CD4-positive, CD25-positive, alpha-beta regulatory T cell (primary cell): ENCODE measurements at regions not wholly inside any gene's neighbourhood (a gene's known extent, or its start where the extent isn't known, plus 50 kb on each side); places are given as distances from the start of the nearest gene placed in this dataset.

Source experiments
- ATAC-seq, 2 donors: fragments of 150-1000 bp; cut with Tn5 transposase; one replicate each; pipeline ENCODE4 v1.10.0; 2021; ENCODE audit warnings: low read depth in 2 of 2, moderate number of reproducible peaks in 2 of 2, moderate library complexity in 1 of 2
- DNase-seq, 3 donors: peaks; one replicate each; pipeline versions ENCODE4 v3.0.0 to v3.0.0-alpha.2; 2012 to 2022; ENCODE audit warnings: mixed read lengths in 1 of 3
- H3K27ac ChIP-seq: one replicate; pipeline ENCODE4 v1.7.0; 2013; ENCODE audit warnings: mild to moderate bottlenecking, low read length; ENCODE audit not compliant: insufficient read depth, poor library complexity, severe bottlenecking
- H3K27me3 ChIP-seq: one replicate; pipeline ENCODE4 v1.7.0; 2013; ENCODE audit warnings: low read length; ENCODE audit not compliant: control insufficient read depth, insufficient read depth
- H3K36me3 ChIP-seq: one replicate; pipeline ENCODE4 v1.7.0; 2013; ENCODE audit warnings: mild to moderate bottlenecking, low read length, moderate library complexity; ENCODE audit not compliant: control insufficient read depth, insufficient read depth
- H3K4me1 ChIP-seq: 2 replicates; pipeline ENCODE4 v1.7.0; 2013; ENCODE audit warnings: mild to moderate bottlenecking, low read length; ENCODE audit not compliant: insufficient read depth, control insufficient read depth, poor library complexity, severe bottlenecking
- H3K4me3 ChIP-seq: one replicate; pipeline ENCODE4 v1.7.0; 2013; ENCODE audit warnings: low read depth, mild to moderate bottlenecking, low read length, moderate library complexity
- H3K9me3 ChIP-seq, 2 experiments: 1 replicate in 1 of 2; 2 replicates in 1 of 2; pipeline ENCODE4 v1.7.0; 2013; ENCODE audit warnings: low read length in 2 of 2, mild to moderate bottlenecking in 1 of 2, moderate library complexity in 1 of 2; ENCODE audit not compliant: control insufficient read depth in 2 of 2
- H3K27ac Mint-ChIP-seq, 3 donors: one replicate each; pipeline ENCODE4 v1.8.0; 2020 to 2022; ENCODE audit warnings: mild to moderate bottlenecking in 3 of 3, mixed read lengths in 3 of 3, moderate library complexity in 2 of 3
- H3K27me3 Mint-ChIP-seq: one replicate; pipeline ENCODE4 v1.8.0; 2022; ENCODE audit warnings: mild to moderate bottlenecking, mixed read lengths
- H3K36me3 Mint-ChIP-seq: one replicate; pipeline ENCODE4 v1.8.0; 2020; ENCODE audit warnings: mixed read lengths
- H3K4me1 Mint-ChIP-seq, 4 donors: one replicate each; pipeline ENCODE4 v1.8.0; 2020 to 2022; ENCODE audit warnings: mixed read lengths in 4 of 4, mild to moderate bottlenecking in 1 of 4
- H3K4me3 Mint-ChIP-seq, 4 donors: one replicate each; pipeline ENCODE4 v1.8.0; 2020 to 2022; ENCODE audit warnings: mild to moderate bottlenecking in 4 of 4, mixed read lengths in 4 of 4, moderate library complexity in 3 of 4
- H3K9me3 Mint-ChIP-seq, 7 donors: one replicate each; pipeline ENCODE4 v1.8.0; 2020 to 2022; ENCODE audit warnings: mixed read lengths in 7 of 7, mild to moderate bottlenecking in 3 of 7, moderate library complexity in 2 of 7

DNA sequence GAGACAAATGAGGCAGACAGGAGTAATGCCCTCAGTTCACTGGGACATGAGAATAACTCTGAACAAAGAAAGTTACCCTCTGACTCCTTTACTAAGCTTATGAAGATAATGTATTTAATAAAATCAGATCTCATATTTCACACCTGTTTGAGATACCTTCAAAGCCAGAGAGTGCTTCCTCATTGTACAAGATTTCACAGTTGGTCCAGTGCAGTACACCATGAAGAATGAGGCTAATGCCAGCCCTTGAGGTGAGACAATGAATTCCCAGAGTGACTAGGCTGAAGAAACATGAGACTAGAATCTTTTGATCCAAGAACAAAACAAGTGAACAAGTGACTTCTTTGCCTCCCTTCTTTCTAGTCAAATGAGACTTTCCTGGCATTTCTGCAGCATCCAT lies 1133.8 kb downstream of the TUSC7 start:
- no peak overlapping the region for H3K4me3 Mint-ChIP-seq
- H3K36me3 ChIP-seq, result no peaks in the 10 kb centered on the region
- no peaks in the 10 kb centered on the region for H3K4me1 Mint-ChIP-seq
- no peaks in the 10 kb centered on the region for H3K27me3 ChIP-seq
- ATAC-seq (no peak), DNase-seq (no peak)
- H3K27ac Mint-ChIP-seq, result no peak overlapping the region
- no peaks in the 10 kb centered on the region for H3K27me3 Mint-ChIP-seq
- H3K9me3 ChIP-seq, result no peaks in the 10 kb centered on the region
- no peaks in the 10 kb centered on the region for H3K36me3 Mint-ChIP-seq
- no peak overlapping the region for H3K4me3 ChIP-seq
- no peaks in the 10 kb centered on the region for H3K4me1 ChIP-seq
- H3K27ac ChIP-seq, result no peak overlapping the region
- peaks cover 1 to 11% (median 4%) of the 10 kb centered on the region in 7 donors for H3K9me3 Mint-ChIP-seq

DNA sequence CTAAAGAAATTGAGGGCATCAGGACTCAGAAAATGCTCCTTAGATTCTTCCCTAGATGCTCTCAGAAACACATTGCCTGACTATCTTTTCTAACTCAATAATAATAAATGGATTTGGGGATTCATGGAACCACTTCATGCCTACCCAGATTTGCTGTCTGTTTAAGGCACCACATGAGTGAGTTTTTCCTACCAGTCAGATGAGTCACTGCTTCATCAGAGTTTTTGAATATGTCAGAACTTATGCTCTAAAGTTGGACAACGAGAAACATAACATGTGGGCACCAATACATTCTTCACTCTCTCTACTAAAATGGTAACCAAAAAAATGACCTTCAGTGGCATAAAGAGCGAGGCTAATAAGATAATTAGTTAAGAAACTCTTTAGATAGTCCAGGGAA lies 1135.1 kb downstream of the TUSC7 start:
- Mint-ChIP-seq H3K4me3 (no peak overlapping the region), H3K4me1 (no peaks in the 10 kb centered on the region), H3K27me3 (no peaks in the 10 kb centered on the region), H3K27ac (no peak overlapping the region), H3K36me3 (no peaks in the 10 kb centered on the region), H3K9me3 (peaks cover 1 to 15% (median 3%) of the 10 kb centered on the region in 7 donors)
- DNase-seq (no peak), ATAC-seq (no peak)
- Histone ChIP-seq H3K9me3 (no peaks in the 10 kb centered on the region), H3K4me3 (no peak overlapping the region), H3K27me3 (no peaks in the 10 kb centered on the region), H3K27ac (no peak overlapping the region), H3K36me3 (no peaks in the 10 kb centered on the region), H3K4me1 (no peaks in the 10 kb centered on the region)

DNA sequence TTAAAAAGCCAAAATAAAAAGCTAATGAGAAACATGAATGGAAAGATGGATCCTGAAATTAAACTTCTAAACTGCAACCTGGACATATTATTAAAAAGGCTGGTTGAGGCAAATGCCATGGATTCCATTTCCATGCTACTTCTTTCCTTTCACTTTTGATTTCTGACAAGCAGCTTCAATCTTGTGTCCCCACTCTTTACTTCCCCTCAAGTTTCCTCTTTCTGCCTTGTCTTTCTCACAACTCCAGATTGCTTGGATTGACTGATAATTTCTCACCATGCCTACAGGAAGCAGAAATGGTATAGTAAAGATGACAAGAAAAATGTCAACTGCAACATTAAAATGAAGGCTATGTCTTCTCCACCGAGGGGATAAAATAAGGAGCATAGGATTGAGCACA lies 1136.7 kb downstream of the TUSC7 start:
- H3K9me3 Mint-ChIP-seq, result peaks cover 0 to 12% (median 1%) of the 10 kb centered on the region in 7 donors

DNA sequence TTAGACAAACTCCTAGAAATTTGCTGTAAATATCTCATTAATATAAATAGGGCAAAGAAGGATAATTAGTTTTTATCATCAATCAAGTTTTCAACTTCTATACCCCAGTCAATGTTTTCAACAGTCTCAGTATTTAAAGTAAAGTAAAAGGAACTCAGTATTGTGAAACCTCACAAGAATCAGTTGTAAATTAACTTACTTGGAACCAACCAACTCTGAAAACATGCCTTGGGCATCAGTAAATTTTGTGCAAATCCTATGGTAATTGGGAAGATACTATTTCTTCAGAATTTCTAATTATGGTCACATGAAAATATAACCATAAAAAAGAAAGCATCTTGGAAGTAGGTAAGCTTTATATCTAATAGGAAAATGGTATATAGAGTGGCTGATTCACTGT lies 1139.0 kb downstream of the TUSC7 start:
- no peak for ATAC-seq
- Mint-ChIP-seq H3K4me3 (no peak overlapping the region), H3K27me3 (no peaks in the 10 kb centered on the region), H3K9me3 (peaks cover 0 to 18% (median 9%) of the 10 kb centered on the region in 7 donors), H3K4me1 (no peaks in the 10 kb centered on the region), H3K27ac (no peak overlapping the region), H3K36me3 (no peaks in the 10 kb centered on the region)
- Histone ChIP-seq H3K36me3 (no peaks in the 10 kb centered on the region), H3K4me1 (no peaks in the 10 kb centered on the region), H3K27me3 (no peaks in the 10 kb centered on the region), H3K27ac (no peak overlapping the region), H3K9me3 (no peaks in the 10 kb centered on the region), H3K4me3 (no peak overlapping the region)
- DNase-seq, result no peak

More for the DNA sequence above, 1136.7 kb downstream of the TUSC7 start:
- Mint-ChIP-seq H3K27me3 (no peaks in the 10 kb centered on the region), H3K4me1 (no peaks in the 10 kb centered on the region), H3K36me3 (no peaks in the 10 kb centered on the region), H3K4me3 (no peak overlapping the region), H3K27ac (no peak overlapping the region)
- no peaks in the 10 kb centered on the region for H3K27me3 ChIP-seq
- DNase-seq (no peak), ATAC-seq (no peak)
- no peaks in the 10 kb centered on the region for H3K9me3 ChIP-seq
- no peaks in the 10 kb centered on the region for H3K36me3 ChIP-seq
- H3K4me3 ChIP-seq, result no peak overlapping the region
- no peaks in the 10 kb centered on the region for H3K4me1 ChIP-seq
- no peak overlapping the region for H3K27ac ChIP-seq

GRCh38 chr3:117853923-117854668 lies 1144.5 kb downstream of the TUSC7 start:
- Histone ChIP-seq H3K4me1 (no peaks in the 10 kb centered on the region), H3K27ac (no peak overlapping the region), H3K4me3 (no peak overlapping the region), H3K27me3 (no peaks in the 10 kb centered on the region), H3K9me3 (no peaks in the 10 kb centered on the region), H3K36me3 (no peaks in the 10 kb centered on the region)
- ATAC-seq (no peak), DNase-seq (no peak)
- Mint-ChIP-seq H3K36me3 (no peaks in the 10 kb centered on the region), H3K4me1 (no peaks in the 10 kb centered on the region), H3K9me3 (peaks cover 0 to 14% (median 5%) of the 10 kb centered on the region in 7 donors), H3K27ac (no peak overlapping the region), H3K27me3 (no peaks in the 10 kb centered on the region), H3K4me3 (no peak overlapping the region)

DNA sequence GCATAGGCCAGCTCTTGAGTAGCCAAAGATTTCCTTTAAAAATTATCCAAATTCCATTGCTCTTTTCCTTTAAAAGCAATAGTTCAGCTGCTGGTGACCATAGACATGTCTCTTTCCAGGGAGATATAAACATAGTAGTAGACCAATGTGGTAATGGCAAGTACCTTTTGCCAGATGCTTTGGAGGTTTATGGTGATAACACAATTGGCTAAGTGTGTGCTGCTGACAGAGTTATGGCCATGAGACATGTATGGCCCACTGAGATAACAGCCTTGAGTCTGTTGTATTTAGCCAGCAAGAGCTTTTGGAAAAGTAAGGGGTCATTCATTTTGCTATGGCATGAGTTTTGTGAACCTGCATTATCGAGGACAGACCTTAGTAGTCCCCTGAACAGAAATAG lies 1146.8 kb downstream of the TUSC7 start:
- Histone ChIP-seq H3K4me1 (no peaks in the 10 kb centered on the region), H3K9me3 (peaks cover 0 to 4% of the 10 kb centered on the region in 2 experiments), H3K27me3 (no peaks in the 10 kb centered on the region), H3K36me3 (no peaks in the 10 kb centered on the region), H3K4me3 (no peak overlapping the region), H3K27ac (no peak overlapping the region)
- H3K4me3 Mint-ChIP-seq, result no peak overlapping the region
- H3K27me3 Mint-ChIP-seq, result no peaks in the 10 kb centered on the region
- DNase-seq, result no peak
- ATAC-seq, result no peak
- H3K36me3 Mint-ChIP-seq, result no peaks in the 10 kb centered on the region
- no peaks in the 10 kb centered on the region for H3K4me1 Mint-ChIP-seq
- no peak overlapping the region for H3K27ac Mint-ChIP-seq
- H3K9me3 Mint-ChIP-seq, result peaks cover 0 to 25% (median 7%) of the 10 kb centered on the region in 7 donors

GRCh38 chr3:117863146-117863545 lies 1153.6 kb downstream of the TUSC7 start:
- Mint-ChIP-seq H3K27ac (no peak overlapping the region), H3K36me3 (no peaks in the 10 kb centered on the region), H3K4me3 (no peak overlapping the region), H3K9me3 (peaks cover 2 to 32% (median 10%) of the 10 kb centered on the region in 7 donors), H3K4me1 (no peaks in the 10 kb centered on the region), H3K27me3 (no peaks in the 10 kb centered on the region)
- DNase-seq (no peak), ATAC-seq (no peak)
- no peaks in the 10 kb centered on the region for H3K27me3 ChIP-seq
- H3K27ac ChIP-seq, result no peak overlapping the region
- no peak overlapping the region for H3K4me3 ChIP-seq
- peaks cover 0 to 4% of the 10 kb centered on the region in 2 experiments for H3K9me3 ChIP-seq
- H3K4me1 ChIP-seq, result no peaks in the 10 kb centered on the region
- no peaks in the 10 kb centered on the region for H3K36me3 ChIP-seq

GRCh38 chr3:117865338-117865737 lies 1155.8 kb downstream of the TUSC7 start:
- H3K27me3 Mint-ChIP-seq, result no peaks in the 10 kb centered on the region
- no peaks in the 10 kb centered on the region for H3K36me3 Mint-ChIP-seq
- Histone ChIP-seq H3K4me1 (no peaks in the 10 kb centered on the region), H3K4me3 (no peak overlapping the region), H3K36me3 (no peaks in the 10 kb centered on the region), H3K27me3 (no peaks in the 10 kb centered on the region), H3K27ac (no peak overlapping the region), H3K9me3 (no peaks in the 10 kb centered on the region)
- no peak overlapping the region for H3K27ac Mint-ChIP-seq
- no peak for DNase-seq
- H3K4me3 Mint-ChIP-seq, result no peak overlapping the region
- peaks cover 2 to 22% (median 6%) of the 10 kb centered on the region in 7 donors for H3K9me3 Mint-ChIP-seq
- H3K4me1 Mint-ChIP-seq, result no peaks in the 10 kb centered on the region
- no peak for ATAC-seq
